Dedifferentiated amniotic fluid mesenchymal stem cell (primary cell): ENCODE measurements at regions not wholly inside any gene's neighbourhood (a gene's known extent, or its start where the extent isn't known, plus 50 kb on each side); places are given as distances from the start of the nearest gene placed in this dataset.
"Not testable (repeated sequence)": the region's sequence is repeated elsewhere in the genome, so short reads cannot be mapped to it uniquely, and the experiment has no call there.

Source experiments
- DNase-seq: peaks from one replicate; pipeline ENCODE4 v3.0.0-alpha.2; 2016; ENCODE audit errors: extremely low spot score

DNA sequence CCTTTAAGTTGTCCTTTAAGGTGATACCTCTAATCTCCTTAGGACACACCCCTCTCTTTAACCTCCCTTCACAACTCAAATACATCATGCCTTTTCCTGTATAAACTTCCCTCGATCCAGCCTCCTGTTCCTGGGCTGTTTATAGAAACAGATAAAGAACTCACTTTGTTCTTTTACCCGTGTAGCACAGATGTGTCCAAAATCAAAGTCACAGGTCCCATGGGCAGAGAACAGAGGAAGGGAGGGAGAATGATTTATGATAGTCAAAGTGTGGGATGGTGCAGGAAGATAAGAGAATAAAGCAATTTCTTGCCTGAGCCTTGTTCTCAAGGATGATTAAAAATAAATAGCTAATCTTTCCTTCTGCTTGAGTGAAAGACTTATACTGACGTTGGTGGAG is 50.3 kb upstream of the CABCOCO1 start:
- no peak for DNase-seq

- DNase-seq = no peak
Observed at GRCh38 chr10:61612009-61612408, 50.7 kb upstream of the CABCOCO1 start.

- peak; percentile 52 for DNase-seq
Observed at GRCh38 chr10:61609701-61610100, 53.0 kb upstream of the CABCOCO1 start.

GRCh38 chr10:61608255-61609033 is 54.3 kb upstream of the CABCOCO1 start:
- no peak for DNase-seq

GRCh38 chr10:61606959-61607907 is 55.5 kb upstream of the CABCOCO1 start:
- DNase-seq = no peak

DNA sequence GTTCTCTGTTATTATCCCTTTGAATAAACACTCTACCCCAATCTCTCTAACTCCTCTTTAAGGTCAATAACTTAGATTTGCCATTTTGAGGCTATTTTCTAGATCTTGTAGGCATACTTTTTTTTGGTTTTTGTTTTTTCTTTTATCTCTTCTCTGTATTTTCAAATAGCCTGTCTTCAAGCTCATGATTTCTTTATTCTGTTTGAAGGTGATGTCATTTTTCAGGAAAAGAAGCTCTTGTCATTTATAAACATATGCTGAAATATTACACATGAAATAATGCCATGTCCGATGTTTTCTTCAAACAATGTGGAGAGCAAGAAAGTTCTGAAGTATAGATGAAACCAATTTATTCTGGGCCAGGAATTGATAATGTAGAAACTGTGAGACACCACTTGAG is 57.5 kb upstream of the CABCOCO1 start:
- no peak for DNase-seq

DNA sequence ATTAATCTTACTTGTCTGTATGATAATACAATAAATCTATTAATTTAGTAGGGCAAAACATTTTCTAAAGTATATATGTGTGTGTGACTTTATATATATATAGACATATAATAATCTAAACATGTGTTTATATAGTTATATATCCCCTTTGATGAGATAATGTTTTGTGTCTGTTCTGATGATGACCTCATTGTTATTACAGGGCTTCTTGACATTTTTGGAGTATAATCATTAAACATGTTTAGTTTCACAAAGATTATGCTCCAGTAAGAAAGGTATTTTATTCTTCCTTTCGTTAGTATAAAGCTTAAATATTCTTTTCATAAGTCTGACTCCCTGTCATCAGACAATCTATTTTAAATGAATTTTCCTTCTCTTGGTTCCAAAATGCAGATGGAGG is 62.3 kb upstream of the CABCOCO1 start:
- DNase-seq = no peak

- no peak for DNase-seq
Observed at GRCh38 chr10:61594430-61594829, 68.3 kb upstream of the CABCOCO1 start.

DNA sequence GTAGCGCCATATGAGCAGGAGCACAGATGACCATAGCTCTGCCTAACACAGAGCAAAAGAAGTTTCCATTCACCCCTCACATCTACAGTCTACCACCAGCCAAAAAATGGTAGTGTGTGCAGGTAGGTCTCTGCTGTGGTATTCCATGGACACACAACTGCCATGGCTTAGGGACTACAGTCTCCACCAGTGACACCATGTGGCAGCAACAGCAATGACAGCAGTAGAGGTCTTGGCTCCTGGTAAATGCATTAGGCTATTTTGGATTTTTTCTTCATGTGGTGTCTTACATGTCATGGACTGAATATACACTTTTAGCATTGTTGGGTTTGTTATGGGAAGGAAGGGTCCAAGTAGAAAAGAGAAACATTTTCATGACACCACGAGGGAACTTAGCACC is 70.1 kb upstream of the CABCOCO1 start:
- no peak for DNase-seq

- DNase-seq = no peak
Observed at GRCh38 chr10:61589547-61590243, 73.0 kb upstream of the CABCOCO1 start.

GRCh38 chr10:61588770-61589211 is 73.9 kb upstream of the CABCOCO1 start:
- no peak for DNase-seq

GRCh38 chr10:61586829-61587228 is 75.9 kb upstream of the CABCOCO1 start:
- no peak for DNase-seq

GRCh38 chr10:61580608-61581007 is 82.1 kb upstream of the CABCOCO1 start:
- DNase-seq = no peak

DNA sequence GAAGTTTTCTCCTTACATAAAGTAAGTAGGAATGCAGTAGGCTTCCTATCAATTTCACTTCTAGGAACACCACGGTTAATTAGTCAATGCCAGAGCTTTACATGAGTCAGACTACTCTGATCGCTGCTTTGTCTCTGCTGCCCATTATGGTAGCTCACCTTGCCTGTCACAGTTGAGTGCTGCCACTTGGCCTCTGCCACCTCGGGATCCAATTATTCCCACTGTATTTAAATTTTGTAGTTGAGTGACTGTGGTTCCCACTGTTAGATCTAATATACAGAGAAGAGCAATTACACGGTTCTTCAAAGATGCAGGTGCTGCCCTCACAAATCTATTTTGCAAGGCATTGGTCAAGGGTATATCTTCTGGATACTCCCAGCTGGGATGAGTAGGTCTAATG is 92.5 kb upstream of the CABCOCO1 start:
- DNase-seq = not testable (repeated sequence)

DNA sequence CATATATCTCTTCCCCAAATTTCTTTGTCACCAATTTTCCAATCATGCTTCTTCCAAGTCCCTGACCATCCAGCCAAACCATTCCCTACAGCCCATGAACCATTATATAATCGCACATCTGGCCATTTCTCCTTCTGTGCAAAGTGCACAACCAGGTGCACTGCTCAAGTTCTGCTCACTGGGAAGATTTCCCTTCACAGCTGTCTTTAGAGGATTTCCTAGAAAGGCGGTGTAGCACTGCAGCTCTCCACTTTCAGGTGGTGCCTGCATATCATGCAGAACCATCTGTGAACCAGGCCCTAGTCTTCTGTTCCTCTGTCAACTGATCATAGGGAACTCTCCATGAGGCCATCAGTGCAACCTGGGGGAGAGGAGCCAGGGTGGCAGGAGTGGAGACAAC is 95.0 kb upstream of the CABCOCO1 start:
- no peak for DNase-seq

DNA sequence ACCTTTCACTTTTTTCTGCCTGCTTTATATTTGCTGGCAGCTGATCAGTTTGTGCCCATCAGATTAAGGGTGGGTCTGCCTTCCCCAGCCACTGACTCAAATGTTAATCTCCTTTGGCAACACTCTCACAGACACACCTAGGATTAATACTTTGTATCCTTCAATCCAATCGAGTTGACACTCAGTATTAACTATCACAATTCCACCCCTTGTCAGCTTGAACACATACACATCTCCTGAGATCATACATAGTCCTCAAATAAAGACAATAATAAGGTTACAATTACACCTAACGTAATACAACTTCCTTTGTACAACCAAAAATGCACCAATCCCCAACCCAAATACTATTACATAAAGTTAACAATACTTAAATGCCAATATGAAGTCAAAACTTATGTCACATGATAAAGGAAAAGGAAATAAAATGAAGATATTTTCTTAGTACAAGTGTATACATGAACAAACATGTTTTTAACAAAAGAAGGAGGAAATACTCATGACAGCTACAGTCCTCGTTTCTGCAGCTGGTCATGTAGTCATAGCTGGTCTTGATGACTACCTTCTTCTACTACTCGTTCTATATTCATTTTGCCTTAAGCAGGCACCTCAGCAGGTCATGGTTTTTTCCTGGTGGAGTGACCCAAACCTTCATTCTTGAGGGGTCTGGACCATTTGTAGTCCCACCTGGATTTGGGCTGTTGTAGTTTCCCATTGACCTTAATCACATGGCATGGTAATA is 96.7 kb upstream of the CABCOCO1 start:
- DNase-seq = no peak

DNA sequence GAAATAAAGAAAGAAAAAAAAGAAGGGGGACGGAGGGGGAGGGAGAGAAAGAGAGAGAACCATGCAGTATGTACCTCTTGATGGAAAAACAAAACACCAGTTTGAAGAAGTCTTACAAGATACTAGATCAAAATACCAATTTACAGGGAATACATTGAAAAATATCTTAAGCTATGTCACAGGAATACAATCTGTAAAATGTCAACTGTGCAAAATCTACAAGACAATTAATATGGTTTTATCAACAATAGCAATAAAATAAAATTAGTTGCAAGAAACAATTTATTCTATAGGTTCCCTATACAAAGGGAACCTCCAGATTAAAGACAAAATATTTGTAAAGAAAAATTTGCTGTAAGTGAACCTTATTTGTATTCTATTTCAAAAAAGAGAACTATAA is 98.3 kb upstream of the CABCOCO1 start:
- no peak for DNase-seq

DNA sequence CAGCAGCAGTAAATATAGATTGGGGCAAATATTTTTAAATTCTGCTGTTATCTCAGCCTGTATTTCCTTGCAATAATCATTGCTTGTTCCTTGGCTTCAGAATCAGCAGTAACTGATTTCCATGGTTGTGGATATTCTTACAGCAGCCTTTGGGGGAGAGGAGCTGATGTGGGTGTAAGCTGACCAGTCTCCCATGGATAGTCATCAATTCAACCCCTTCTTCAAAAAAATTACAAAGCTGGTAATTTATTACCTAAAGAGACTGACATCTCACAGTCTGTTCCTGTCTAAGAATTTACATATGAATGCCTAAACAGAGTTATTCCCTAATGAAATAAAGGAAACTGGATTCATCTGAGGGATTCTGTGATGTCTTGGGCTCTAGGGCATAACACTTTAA is 103.1 kb upstream of the CABCOCO1 start:
- no peak for DNase-seq

DNA sequence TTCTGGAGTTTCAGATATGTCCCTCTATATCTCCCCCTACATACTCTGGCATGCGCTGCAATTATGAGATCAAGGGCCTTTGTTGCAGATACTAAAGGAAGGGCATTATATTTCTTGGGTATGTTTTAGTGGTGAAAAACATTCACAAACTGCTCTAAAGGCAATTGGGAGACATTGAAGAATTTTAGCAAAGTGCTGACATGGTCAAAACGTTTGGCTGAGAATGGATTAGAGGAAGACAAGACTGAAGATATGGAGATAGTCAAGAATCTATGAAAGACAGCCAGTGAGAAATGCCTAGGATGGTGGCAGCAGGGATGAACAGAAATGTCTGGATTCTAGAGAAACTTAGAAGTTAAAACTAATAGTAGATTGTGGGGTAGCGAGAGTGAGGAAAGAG is 104.5 kb upstream of the CABCOCO1 start:
- no peak for DNase-seq

DNA sequence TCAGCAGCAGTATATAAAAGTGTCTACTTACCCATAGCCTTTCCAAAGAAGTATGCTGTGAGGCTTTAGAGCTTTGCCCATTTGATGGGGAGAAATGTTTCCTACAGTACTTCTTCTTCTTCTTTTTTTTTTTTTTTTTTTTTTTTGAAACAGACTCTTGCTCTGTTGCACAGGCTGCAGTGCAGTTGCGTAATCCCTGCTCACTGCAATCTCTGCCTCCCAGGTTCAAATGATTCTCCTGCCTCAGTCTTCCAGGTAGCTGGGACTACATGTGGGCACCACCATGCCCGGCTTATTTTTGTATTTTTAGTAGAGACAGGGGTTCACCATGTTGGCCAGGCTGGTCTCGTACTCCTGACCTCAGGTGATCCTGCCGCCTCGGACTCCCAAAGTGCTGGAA is 101.7 kb upstream of the TMEM26 start:
- no peak for DNase-seq

GRCh38 chr10:61549861-61550260 is 96.7 kb upstream of the TMEM26 start:
- no peak for DNase-seq

- no peak for DNase-seq
Observed at GRCh38 chr10:61548364-61548763, 95.2 kb upstream of the TMEM26 start.
